IMR-90 (cell line): ENCODE measurements at regions not wholly inside any gene's neighbourhood (a gene's known extent, or its start where the extent isn't known, plus 50 kb on each side); places are given as distances from the start of the nearest gene placed in this dataset.

Experiments
- ATAC-seq: fragments of 200-7000 bp; cut with Tn5 transposase; 2 replicates; pipeline ENCODE4 v1.9.1; 2020; ENCODE audit warnings: low read depth, mild to moderate bottlenecking, moderate library complexity
- BruUV-seq: library from RNA; stranded (reverse); fragments of 400-500 nt; replicated peaks from 2 replicates; lab custom pipeline; 2021; lab: Mats Ljungman, UMichigan
- CTCF ChIA-PET: fragments of 300-600 bp; formaldehyde crosslinking; extraction: SDS; loops from one replicate; lab custom pipeline; 2021; ENCODE audit warnings: antibody characterized with exemption; lab: Yijun Ruan, JAX
- POLR2A ChIA-PET: fragments of 300-600 bp; sonication (Branson Sonifier 250); formaldehyde crosslinking; loops from one replicate; lab custom pipeline; 2022; ENCODE audit warnings: antibody characterized with exemption; ENCODE audit not compliant: unreplicated experiment; lab: Charles Lee
- DNase-seq: peaks from one replicate; pipeline ENCODE4 v3.0.0; 2013
- H2AFZ ChIP-seq: replicated peaks from 2 replicates; pipeline ENCODE3; 2013; ENCODE audit warnings: low read length, mild to moderate bottlenecking; ENCODE audit not compliant: poor library complexity
- H2AK5ac ChIP-seq: 2 replicates; pipeline ENCODE4 v1.6.1; 2013; ENCODE audit warnings: low read depth, low read length, inconsistent platforms
- H2AK9ac ChIP-seq: replicated peaks from 2 replicates; pipeline ENCODE3; 2013; ENCODE audit warnings: mild to moderate bottlenecking, low read depth, low read length, moderate library complexity; ENCODE audit not compliant: poor library complexity
- H2BK120ac ChIP-seq: 2 replicates; pipeline ENCODE4 v1.6.1; 2013; ENCODE audit warnings: low read depth, low read length, inconsistent platforms
- H2BK15ac ChIP-seq: 3 replicates; pipeline ENCODE4 v1.6.1; 2013; ENCODE audit warnings: low read depth, low read length, inconsistent platforms
- H2BK20ac ChIP-seq: 2 replicates; pipeline ENCODE4 v1.6.1; 2013; ENCODE audit warnings: low read depth, mild to moderate bottlenecking, inconsistent platforms, low read length, moderate library complexity
- H2BK5ac ChIP-seq: 2 replicates; pipeline ENCODE4 v1.6.1; 2013; ENCODE audit warnings: mild to moderate bottlenecking, low read depth, low read length, inconsistent platforms; ENCODE audit not compliant: poor library complexity, severe bottlenecking
- H3K14ac ChIP-seq: replicated peaks from 2 replicates; pipeline ENCODE4 v1.6.1; 2013; ENCODE audit warnings: low read depth, low read length, inconsistent platforms
- H3K18ac ChIP-seq: 2 replicates; pipeline ENCODE4 v1.6.1; 2013; ENCODE audit warnings: low read depth, low read length, control low read depth
- H3K23ac ChIP-seq: 2 replicates; pipeline ENCODE4 v1.6.1; 2013; ENCODE audit warnings: low read depth, low read length, inconsistent platforms
- H3K27ac ChIP-seq: 2 replicates; pipeline ENCODE4 v1.5.1; 2013; ENCODE audit warnings: mild to moderate bottlenecking, control low read depth, low read length; ENCODE audit not compliant: insufficient read depth
- H3K27me3 ChIP-seq: 2 replicates; pipeline ENCODE4 v1.6.1; 2013; ENCODE audit warnings: low read length; ENCODE audit not compliant: control insufficient read depth, insufficient read depth
- H3K36me3 ChIP-seq: 2 replicates; pipeline ENCODE4 v1.6.1; 2013; ENCODE audit warnings: low read length, mixed read lengths; ENCODE audit not compliant: control insufficient read depth, insufficient read depth
- H3K4ac ChIP-seq: 2 replicates; pipeline ENCODE4 v1.6.1; 2013; ENCODE audit warnings: low read depth, low read length, inconsistent platforms
- H3K4me1 ChIP-seq: 2 replicates; pipeline ENCODE4 v1.6.1; 2013; ENCODE audit warnings: low read length, mixed read lengths; ENCODE audit not compliant: control insufficient read depth, insufficient read depth
- H3K4me2 ChIP-seq: 2 replicates; pipeline ENCODE4 v1.6.1; 2013; ENCODE audit warnings: low read depth, mild to moderate bottlenecking, control low read depth, low read length, moderate library complexity
- H3K4me3 ChIP-seq: 2 replicates; pipeline ENCODE4 v1.5.1; 2013; ENCODE audit warnings: low read depth, mild to moderate bottlenecking, control low read depth, low read length, moderate library complexity; ENCODE audit not compliant: insufficient read depth
- H3K56ac ChIP-seq: 2 replicates; pipeline ENCODE4 v1.6.1; 2013; ENCODE audit warnings: low read length, inconsistent platforms; ENCODE audit not compliant: insufficient read depth; ENCODE audit errors: extremely low read depth
- H3K79me1 ChIP-seq, 2 experiments: 2 replicates each; pipeline ENCODE4 v1.6.1; 2013; ENCODE audit warnings: low read length in 2 of 2, inconsistent platforms in 1 of 2, low read depth in 1 of 2
- H3K9ac ChIP-seq: 2 replicates; pipeline ENCODE4 v1.6.1; 2013; ENCODE audit warnings: low read depth, low read length, control low read depth
- H3K9me1 ChIP-seq: 2 replicates; pipeline ENCODE4 v1.6.1; 2013; ENCODE audit warnings: low read length, inconsistent platforms; ENCODE audit not compliant: insufficient read depth
- H3K9me3 ChIP-seq: 2 replicates; pipeline ENCODE4 v1.6.1; 2013; ENCODE audit warnings: low read length; ENCODE audit not compliant: control insufficient read depth, insufficient read depth
- H4K20me1 ChIP-seq: 2 replicates; pipeline ENCODE4 v1.6.1; 2013; ENCODE audit warnings: low read length, inconsistent platforms; ENCODE audit not compliant: insufficient read depth
- H4K5ac ChIP-seq: 2 replicates; pipeline ENCODE4 v1.6.1; 2013; ENCODE audit warnings: mild to moderate bottlenecking, low read depth, low read length, control low read depth
- H4K8ac ChIP-seq, 2 experiments: 2 replicates each; pipeline ENCODE4 v1.6.1; 2013; ENCODE audit warnings: low read depth in 2 of 2, low read length in 2 of 2, control low read depth in 1 of 2, inconsistent platforms in 1 of 2
- H4K91ac ChIP-seq: 2 replicates; pipeline ENCODE4 v1.6.1; 2013; ENCODE audit warnings: low read depth, low read length, inconsistent platforms; ENCODE audit not compliant: insufficient read depth
- RAD21 ChIP-seq: IDR thresholded peaks from 2 replicates; pipeline ENCODE4 v1.6.1; 2012; ENCODE audit warnings: low read length, improper control_type of control experiment
- SMC3 ChIP-seq: fragments of 150-350 bp; IDR thresholded peaks from 2 replicates; pipeline ENCODE4 v1.6.1; 2016; ENCODE audit warnings: low read depth, mild to moderate bottlenecking, antibody characterized with exemption, low read length, moderate library complexity
- WGBS, 2 experiments: methylation state at CpG; one replicate each; pipeline versions ENCODE4 v1.1.5 to v1.1.7; 2013; ENCODE audit warnings: missing lambda C conversion rate in 2 of 2; ENCODE audit not compliant: insufficient read length in 1 of 2; ENCODE audit errors: extremely low coverage in 2 of 2; 5-methylcytosine and 5-hydroxymethylcytosine counted together
- dilution Hi-C: fragments of 300-500 bp; cut with HindIII; formaldehyde crosslinking; loops from one replicate; pipeline ENCODE4 v1.14.3; 2018; ENCODE audit warnings: low sequenced_read_pairs; ENCODE audit not compliant: unreplicated experiment
- in situ Hi-C: fragments of 300-500 bp; cut with MboI; formaldehyde crosslinking; loops from 3 replicates; pipeline ENCODE4 v1.14.3; 2019; ENCODE audit warnings: low sequenced_read_pairs, inconsistent platforms, mixed read lengths
- intact Hi-C: fragments of 100-400 bp; cut with micrococcal nuclease; formaldehyde crosslinking; loops from 2 replicates; pipeline ENCODE4 v1.10.0; 2022
- TF ChIP-seq, protein P1 (sequence below): fragments of 150-350 bp; IDR thresholded peaks from 2 replicates; pipeline ENCODE4 v1.6.1; 2017; ENCODE audit warnings: mild to moderate bottlenecking, antibody characterized with exemption, low read length, low read depth

DNA sequence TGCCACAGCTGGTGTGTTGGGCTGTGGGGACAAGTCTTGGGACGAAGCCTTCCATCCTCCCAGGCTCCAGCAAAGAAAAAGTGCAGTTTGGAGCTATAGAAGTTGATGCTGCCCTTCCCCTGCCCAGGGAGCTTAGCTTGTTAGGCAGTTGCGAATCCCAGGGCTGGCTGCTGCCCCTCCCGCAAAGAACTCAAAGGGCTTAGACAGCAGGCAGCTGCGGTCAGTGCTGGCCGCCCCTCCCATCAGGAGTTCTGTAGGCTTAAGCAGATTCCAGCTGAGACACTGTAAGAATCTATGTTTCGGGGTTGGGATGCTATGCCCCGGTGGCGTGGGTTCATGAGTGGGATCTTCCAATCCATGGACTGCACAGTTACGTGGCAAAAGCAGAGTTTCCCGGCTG is 956.7 kb downstream of the GLUD2 start:
- in situ Hi-C loops: no loop called here
- no peaks in the 10 kb centered on the region for H3K27me3 ChIP-seq
- H3K4me1 ChIP-seq: no peaks in the 10 kb centered on the region
- no peak overlapping the region for H3K4ac ChIP-seq
- ChIA-PET CTCF (no interaction called here), POLR2A (no interaction called here)
- H3K79me1 ChIP-seq: no peaks in the 10 kb centered on the region
- DNase-seq (no peak), ATAC-seq (no peak)
- H3K36me3 ChIP-seq: no peaks in the 10 kb centered on the region
- TF ChIP-seq SMC3 (no peak), RAD21 (no peak)
- TF ChIP-seq, protein P1, sequence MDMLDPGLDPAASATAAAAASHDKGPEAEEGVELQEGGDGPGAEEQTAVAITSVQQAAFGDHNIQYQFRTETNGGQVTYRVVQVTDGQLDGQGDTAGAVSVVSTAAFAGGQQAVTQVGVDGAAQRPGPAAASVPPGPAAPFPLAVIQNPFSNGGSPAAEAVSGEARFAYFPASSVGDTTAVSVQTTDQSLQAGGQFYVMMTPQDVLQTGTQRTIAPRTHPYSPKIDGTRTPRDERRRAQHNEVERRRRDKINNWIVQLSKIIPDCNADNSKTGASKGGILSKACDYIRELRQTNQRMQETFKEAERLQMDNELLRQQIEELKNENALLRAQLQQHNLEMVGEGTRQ: no peak
- no peak overlapping the region for H2AFZ ChIP-seq
- dilution Hi-C loops: no loop called here
- no peak overlapping the region for H2BK120ac ChIP-seq
- H4K5ac ChIP-seq: no peak overlapping the region
- H2BK15ac ChIP-seq: no peak overlapping the region
- no peak overlapping the region for H3K18ac ChIP-seq
- H3K56ac ChIP-seq: no peak overlapping the region
- no peaks in the 10 kb centered on the region for H4K20me1 ChIP-seq
- no peak overlapping the region for H3K4me2 ChIP-seq
- H2AK5ac ChIP-seq: no peak overlapping the region
- no peak overlapping the region for H2BK20ac ChIP-seq
- no peak overlapping the region for H3K9ac ChIP-seq
- WGBS, 2 experiments: 84% methylated on average over 4 of the region's 10 CpGs; no CpG with 5 or more reads in 1 of the 2 experiments
- no peak overlapping the region for H2AK9ac ChIP-seq
- no TSS peak for BruUV-seq
- H3K4me3 ChIP-seq: no peak overlapping the region
- peaks cover 3% of the 10 kb centered on the region; the same call in 1 of the 2 replicates for H3K9me3 ChIP-seq
- no peak overlapping the region for H4K91ac ChIP-seq
- no peak overlapping the region for H2BK5ac ChIP-seq
- no peak overlapping the region for H3K14ac ChIP-seq
- H3K23ac ChIP-seq: no peak overlapping the region
- intact Hi-C loops: no loop called here
- H3K9me1 ChIP-seq: no peaks in the 10 kb centered on the region
- no peak overlapping the region for H4K8ac ChIP-seq
- H3K27ac ChIP-seq: no peak overlapping the region
